ENCODE measurements at regions not wholly inside any gene's neighbourhood (a gene's known extent, or its start where the extent isn't known, plus 50 kb on each side); places are given as distances from the start of the nearest gene placed in this dataset.

DNA sequence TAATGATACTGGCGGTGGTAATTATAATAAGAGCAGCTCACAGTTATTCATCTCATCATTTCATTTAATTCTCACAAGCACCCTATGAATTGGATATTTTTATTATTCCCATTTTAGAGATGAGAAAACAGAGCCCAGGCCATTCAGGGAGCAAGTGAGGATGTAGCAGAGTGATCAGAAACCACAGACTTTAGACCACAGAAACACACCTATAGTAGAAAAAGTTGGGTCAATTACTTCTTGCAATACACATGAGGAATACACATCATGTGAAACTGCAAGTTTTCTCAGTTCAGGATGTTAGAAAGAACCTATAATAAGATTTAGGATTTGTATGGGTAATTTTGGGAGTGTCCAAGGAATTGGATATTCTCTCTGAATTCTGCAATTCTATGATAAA is 278.0 kb downstream of the ADRA2A start:
- DNase-seq (ENCODE audit: low read depth): no peak

- DNase-seq (ENCODE audit: low read depth): no peak
Observed at GRCh38 chr10:111356571-111356970, 279.7 kb downstream of the ADRA2A start.

DNA sequence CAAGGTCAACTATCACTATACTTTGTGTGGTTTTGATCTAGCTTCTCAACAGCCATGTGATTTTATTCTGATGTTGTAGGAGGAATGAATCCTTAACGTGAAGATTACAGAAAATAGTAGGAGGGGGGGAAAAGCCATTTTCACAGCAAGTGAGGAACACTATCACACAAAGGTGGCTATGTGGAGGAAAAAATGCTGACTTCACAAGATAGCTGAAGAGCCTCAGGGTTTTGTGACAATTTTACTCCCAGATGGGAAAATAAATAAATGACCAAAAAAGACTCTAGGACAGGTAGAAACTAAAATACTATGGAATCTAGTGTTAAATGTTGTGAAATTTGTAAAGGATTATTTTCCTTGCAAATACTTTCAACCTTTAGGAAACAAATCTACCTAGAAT is 281.0 kb downstream of the ADRA2A start:
- no peak for DNase-seq (ENCODE audit: low read depth)

DNA sequence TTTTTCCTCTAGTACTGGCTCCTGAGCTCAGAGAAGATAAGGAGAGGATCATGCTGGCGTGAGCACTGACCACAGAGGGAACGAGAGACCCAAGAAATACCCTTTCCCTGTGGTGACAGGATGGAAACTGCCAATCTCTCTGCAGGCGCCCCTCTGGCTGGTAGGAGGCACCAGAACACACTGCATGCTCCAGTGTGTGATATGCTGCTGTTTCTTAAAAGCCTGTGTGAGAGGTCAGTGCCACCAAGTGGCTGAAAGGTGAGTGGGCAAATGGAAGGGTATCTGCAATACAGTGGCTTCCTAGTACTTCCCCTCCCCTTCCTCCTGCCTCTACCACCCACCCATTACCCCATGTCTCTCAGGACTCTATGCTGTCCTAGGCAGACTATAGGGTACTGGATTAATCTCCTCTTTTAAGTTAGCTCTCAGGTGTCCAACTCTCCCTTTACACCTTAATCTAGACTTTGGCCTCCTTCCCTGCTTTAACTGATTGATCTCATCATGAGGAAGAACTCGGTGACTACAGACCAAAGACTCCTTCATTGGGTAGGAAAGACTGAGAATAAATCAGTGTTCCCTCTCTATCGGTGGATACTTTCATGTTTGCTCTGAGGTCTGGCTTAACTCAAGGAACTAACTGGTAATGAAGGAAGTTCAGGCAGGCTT is 283.6 kb downstream of the ADRA2A start:
- no peak for DNase-seq (ENCODE audit: low read depth)

GRCh38 chr10:111367531-111367930 is 290.7 kb downstream of the ADRA2A start:
- DNase-seq (ENCODE audit: low read depth): no peak

DNA sequence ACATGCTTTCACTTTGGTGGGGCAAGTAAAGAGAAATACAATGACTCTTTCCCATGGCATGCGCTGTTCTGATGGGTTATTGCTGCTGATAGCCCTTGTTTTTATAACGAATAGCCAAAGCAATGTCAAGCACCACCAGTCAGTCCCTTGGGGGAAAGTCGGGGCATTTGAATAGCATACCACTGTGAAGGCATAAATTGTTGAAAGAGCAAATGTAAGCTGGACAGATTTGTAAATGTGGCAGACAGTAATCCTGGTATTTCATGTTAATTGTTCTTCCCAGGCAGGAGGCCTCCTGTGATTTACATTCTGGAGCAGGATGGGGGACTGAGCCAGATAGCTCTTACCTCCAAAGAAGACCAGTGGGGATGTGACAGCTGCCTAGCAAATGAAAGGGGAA is 293.3 kb downstream of the ADRA2A start:
- no peak for DNase-seq (ENCODE audit: low read depth)

GRCh38 chr10:111373696-111374095 is 296.9 kb downstream of the ADRA2A start:
- DNase-seq (ENCODE audit: low read depth): no peak

- no peak for DNase-seq (ENCODE audit: low read depth)
Observed at GRCh38 chr10:111379534-111380187, 302.8 kb downstream of the ADRA2A start.

DNA sequence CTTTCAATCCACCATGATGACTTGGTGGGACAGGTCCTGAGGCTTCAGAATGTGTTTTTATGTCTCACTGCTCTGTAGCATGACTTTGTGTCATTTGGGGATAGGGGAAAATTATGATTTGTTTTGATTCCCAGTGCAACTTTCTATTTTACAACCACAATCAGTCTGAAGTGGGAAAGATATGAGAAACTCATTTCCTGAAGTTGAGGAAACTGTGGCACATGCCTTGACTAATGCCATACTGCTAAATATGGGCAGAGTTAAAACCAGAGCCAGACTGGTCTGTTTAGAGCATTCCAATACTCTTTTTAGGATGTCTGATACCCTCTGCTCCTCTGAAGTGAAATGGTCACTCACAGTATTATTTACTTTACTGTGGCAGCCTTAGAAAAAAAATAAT is 307.7 kb downstream of the ADRA2A start:
- no peak for DNase-seq (ENCODE audit: low read depth)

- DNase-seq (ENCODE audit: low read depth): no peak
Observed at GRCh38 chr10:111390813-111391563, 314.2 kb downstream of the ADRA2A start.

DNA sequence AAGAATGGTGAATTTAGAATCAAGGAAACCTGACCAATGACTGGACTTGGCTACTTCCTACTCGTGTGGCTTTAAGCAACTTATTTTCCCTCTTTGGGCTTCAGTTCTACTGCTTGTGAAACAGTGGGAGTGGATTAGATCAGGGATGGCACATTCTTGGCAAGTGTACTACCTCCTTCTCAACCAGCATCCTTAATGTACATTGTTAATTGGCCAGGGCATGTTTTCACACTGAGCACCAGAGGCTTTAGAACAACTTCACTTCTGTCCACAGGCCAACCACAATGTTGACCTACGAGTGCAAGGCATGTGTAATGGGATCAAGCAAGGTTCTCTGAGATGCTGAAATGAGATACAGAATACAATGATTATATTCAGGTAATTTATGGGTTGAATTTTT is 315.3 kb downstream of the ADRA2A start:
- DNase-seq (ENCODE audit: low read depth): no peak

GRCh38 chr10:111392910-111393309 is 316.1 kb downstream of the ADRA2A start:
- DNase-seq (ENCODE audit: low read depth): no peak

DNA sequence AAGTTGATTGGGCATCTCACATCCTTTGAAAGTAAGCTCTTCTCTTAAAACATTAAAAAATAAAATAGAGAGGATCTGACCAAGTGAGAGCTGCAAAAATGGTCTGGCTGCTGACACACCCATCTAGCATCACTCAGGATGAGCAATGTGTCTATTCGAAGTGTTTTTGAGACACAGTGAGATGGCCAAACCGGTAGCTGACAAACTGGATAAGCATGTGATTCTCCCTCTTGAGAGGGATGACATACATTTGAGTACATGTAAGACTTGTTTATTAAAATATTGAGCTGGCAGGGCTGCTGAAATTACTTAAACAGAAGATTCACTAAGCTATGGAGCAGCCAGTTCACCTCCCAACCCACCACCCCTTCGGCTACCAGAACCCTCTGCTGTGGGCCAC is 333.9 kb downstream of the ADRA2A start:
- DNase-seq (ENCODE audit: low read depth): no peak

GRCh38 chr10:111425459-111425858 is 348.6 kb downstream of the ADRA2A start:
- no peak for DNase-seq (ENCODE audit: low read depth)

GRCh38 chr10:111429288-111430028 is 352.6 kb downstream of the ADRA2A start:
- DNase-seq (ENCODE audit: low read depth): no peak

- DNase-seq (ENCODE audit: low read depth): no peak
Observed at GRCh38 chr10:111430070-111430469, 353.2 kb downstream of the ADRA2A start.

- DNase-seq (ENCODE audit: low read depth): no peak
Observed at GRCh38 chr10:111432588-111432987, 355.8 kb downstream of the ADRA2A start.

- no peak for DNase-seq (ENCODE audit: low read depth)
Observed at GRCh38 chr10:111435871-111436270, 359.0 kb downstream of the ADRA2A start.

DNA sequence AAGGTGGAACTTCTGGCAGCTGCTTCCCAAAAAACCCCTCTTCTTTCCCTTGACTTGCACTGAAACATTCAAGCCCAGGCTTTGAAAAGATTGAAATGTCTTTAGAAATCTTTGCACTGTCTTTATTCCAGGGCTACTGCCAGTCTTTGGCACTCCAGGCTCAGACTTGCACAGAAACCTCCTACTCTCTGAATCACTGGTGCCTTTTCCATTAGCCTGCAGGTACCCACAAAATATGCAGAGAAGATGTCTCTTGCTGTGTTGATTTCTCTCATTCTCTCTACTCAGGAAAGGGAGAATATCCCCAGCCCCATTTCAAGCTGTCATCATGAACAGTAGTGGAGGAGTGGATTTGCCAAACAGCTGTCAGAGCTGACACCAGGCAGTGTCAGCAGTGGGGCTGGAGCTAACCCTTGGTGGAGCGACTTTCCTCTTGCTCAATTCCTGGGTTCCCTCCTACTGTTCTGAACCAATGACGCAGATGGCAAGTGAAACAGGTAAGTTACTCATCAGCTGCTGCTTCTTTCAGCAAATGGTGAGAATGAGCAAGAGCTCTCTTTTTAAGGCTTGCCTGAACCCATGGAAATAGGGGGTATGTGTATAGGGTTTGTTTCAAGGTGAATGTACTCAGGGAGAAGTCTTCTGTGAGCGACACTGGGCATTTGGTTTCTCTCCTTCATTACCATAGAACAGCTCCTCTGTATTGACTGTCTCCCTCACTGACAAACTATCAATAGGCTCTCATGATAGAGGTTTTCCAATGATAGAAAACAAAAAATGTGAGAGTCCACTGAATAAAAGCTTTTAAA is 362.4 kb downstream of the ADRA2A start:
- no peak for DNase-seq (ENCODE audit: low read depth)

DNA sequence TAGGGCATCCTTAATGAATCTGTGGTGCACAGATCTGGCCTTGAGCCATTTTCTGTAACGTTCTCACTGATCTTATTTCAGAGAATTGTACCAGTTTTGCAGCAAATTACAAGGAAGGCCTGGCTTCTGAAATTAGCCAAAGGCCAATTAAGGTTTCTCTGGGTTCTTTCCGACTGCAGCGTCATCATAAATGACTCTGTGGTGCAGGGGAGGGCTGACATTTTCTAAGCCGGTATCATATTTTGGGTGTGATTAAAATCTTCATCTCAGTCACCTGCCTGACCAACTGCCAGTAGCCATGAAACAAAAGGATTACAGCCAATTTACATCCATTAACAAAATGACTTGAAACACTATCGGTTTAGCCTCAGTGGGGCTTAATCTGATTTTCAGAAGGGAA is 363.7 kb downstream of the ADRA2A start:
- DNase-seq (ENCODE audit: low read depth): no peak

DNA sequence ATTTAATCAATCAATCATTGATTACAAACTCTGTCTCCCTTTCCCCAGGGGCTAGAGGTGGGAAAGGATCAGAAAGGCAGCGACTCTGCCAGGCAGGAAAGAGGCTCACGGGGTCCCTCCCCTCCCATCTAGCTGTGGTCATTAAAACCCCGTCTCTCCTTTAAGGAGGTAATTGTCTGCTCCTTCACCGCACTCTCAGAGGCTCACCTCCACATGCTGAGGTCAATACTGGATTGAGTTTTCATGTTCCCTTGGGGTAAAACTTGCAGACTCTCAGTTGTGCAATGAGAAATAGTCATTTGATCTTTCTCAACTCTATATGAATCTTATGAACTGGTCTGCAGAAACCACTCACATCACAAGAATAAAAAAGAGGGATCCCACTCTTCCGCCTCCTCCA is 368.8 kb downstream of the ADRA2A start:
- DNase-seq (ENCODE audit: low read depth): no peak

DNA sequence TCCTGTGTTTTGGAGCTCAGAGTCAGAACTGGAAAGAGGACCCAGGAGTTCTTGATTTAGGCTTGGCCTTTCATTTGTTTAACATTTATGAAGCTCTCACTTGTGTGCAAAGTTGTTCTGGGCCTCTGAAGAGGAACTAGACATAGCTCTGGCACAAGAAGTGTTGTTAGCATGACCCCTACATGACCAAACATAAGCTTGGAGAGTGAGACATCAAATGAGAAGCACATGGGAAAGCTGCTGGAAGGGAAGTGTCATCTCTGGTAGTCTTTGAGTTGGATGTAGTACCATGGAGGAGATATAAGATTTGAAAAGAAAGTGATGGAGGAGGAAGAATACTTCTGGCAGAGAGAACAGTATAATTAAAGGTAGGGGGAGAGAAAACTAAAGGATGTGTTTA is 370.1 kb downstream of the ADRA2A start:
- no peak for DNase-seq (ENCODE audit: low read depth)
